WTC11 (cell line): ENCODE measurements at regions not wholly inside any gene's neighbourhood (a gene's known extent, or its start where the extent isn't known, plus 50 kb on each side); places are given as distances from the start of the nearest gene placed in this dataset.

Experiments used
- ATAC-seq: fragments of 200-7000 bp; cut with Tn5 transposase; 2 replicates; pipeline ENCODE4 v1.10.0; 2021; ENCODE audit warnings: mild to moderate bottlenecking, moderate library complexity
- CTCF ChIA-PET: fragments of 300-600 bp; sonication (Branson Sonifier 250); formaldehyde crosslinking; loops from one replicate; lab custom pipeline; 2021; ENCODE audit warnings: antibody characterized with exemption; lab: Charles Lee
- POLR2A ChIA-PET: fragments of 350-600 bp; sonication (Branson Sonifier 250); formaldehyde crosslinking; loops from one replicate; lab custom pipeline; 2021; ENCODE audit warnings: antibody characterized with exemption; lab: Charles Lee
- DNase-seq: peaks from one replicate; pipeline ENCODE4 v3.0.0; 2021; ENCODE audit warnings: low spot score
- H3K27ac Mint-ChIP-seq: 2 replicates; pipeline ENCODE4 v1.8.0; 2021; ENCODE audit warnings: mixed read lengths
- H3K27me3 Mint-ChIP-seq: 2 replicates; pipeline ENCODE4 v1.8.0; 2021; ENCODE audit warnings: low read depth, mild to moderate bottlenecking, moderate library complexity, mixed read lengths
- H3K36me3 Mint-ChIP-seq: 2 replicates; pipeline ENCODE4 v1.8.0; 2021; ENCODE audit warnings: mixed read lengths
- H3K4me1 Mint-ChIP-seq: 2 replicates; pipeline ENCODE4 v1.8.0; 2022; ENCODE audit warnings: mixed read lengths
- H3K4me3 Mint-ChIP-seq: 2 replicates; pipeline ENCODE4 v1.8.0; 2021; ENCODE audit warnings: mild to moderate bottlenecking, moderate library complexity, mixed read lengths
- H3K9me3 Mint-ChIP-seq: 2 replicates; pipeline ENCODE4 v1.8.0; 2021; ENCODE audit warnings: mixed read lengths
- CREB1 ChIP-seq: sonication (generic); formaldehyde crosslinking; IDR thresholded peaks from 2 replicates; pipeline ENCODE4 v1.8.0; 2023; ENCODE audit warnings: mild to moderate bottlenecking, missing genetic modification reagents
- ELF4 ChIP-seq: sonication (generic); formaldehyde crosslinking; IDR thresholded peaks from 2 replicates; pipeline ENCODE4 v1.8.1; 2022; ENCODE audit warnings: low read depth, mild to moderate bottlenecking, moderate library complexity, missing genetic modification reagents
- FOXP1 ChIP-seq: sonication (generic); formaldehyde crosslinking; IDR thresholded peaks from 2 replicates; pipeline ENCODE4 v1.8.0; 2022; ENCODE audit warnings: missing genetic modification reagents, mild to moderate bottlenecking, moderate library complexity, borderline replicate concordance
- HMGA2 ChIP-seq: fragments of 250-450 bp; sonication (Bioruptor Pico); IDR thresholded peaks from 2 replicates; pipeline ENCODE4 v1.4.0; 2021; ENCODE audit warnings: mild to moderate bottlenecking, moderate library complexity
- JAZF1 ChIP-seq: fragments of 250-450 bp; sonication (Bioruptor Pico); IDR thresholded peaks from 2 replicates; pipeline ENCODE4 v1.9.0; 2021; ENCODE audit warnings: moderate library complexity, mild to moderate bottlenecking, inconsistent platforms
- MXD4 ChIP-seq: fragments of 250-450 bp; sonication (Bioruptor Pico); IDR thresholded peaks from 2 replicates; pipeline ENCODE4 v1.8.0; 2021; ENCODE audit warnings: mild to moderate bottlenecking, moderate library complexity, borderline replicate concordance
- NR1H2 ChIP-seq: sonication (generic); formaldehyde crosslinking; IDR thresholded peaks from 2 replicates; pipeline ENCODE4 v1.9.0; 2021; ENCODE audit warnings: mild to moderate bottlenecking, moderate library complexity, missing genetic modification reagents
- SMAD3 ChIP-seq: sonication (generic); formaldehyde crosslinking; IDR thresholded peaks from 2 replicates; pipeline ENCODE4 v1.8.0; 2022; ENCODE audit warnings: missing genetic modification reagents, mild to moderate bottlenecking, borderline replicate concordance
- TCF7 ChIP-seq: sonication (generic); formaldehyde crosslinking; IDR thresholded peaks from 2 replicates; pipeline ENCODE4 v1.8.0; 2022; ENCODE audit warnings: mild to moderate bottlenecking, low read depth, missing genetic modification reagents, moderate library complexity
- TP53 ChIP-seq: sonication (generic); formaldehyde crosslinking; IDR thresholded peaks from 2 replicates; pipeline ENCODE4 v1.8.1; 2023; ENCODE audit warnings: mild to moderate bottlenecking, missing genetic modification reagents
- TF ChIP-seq, protein P1 (sequence below): sonication (generic); formaldehyde crosslinking; IDR thresholded peaks from 2 replicates; pipeline ENCODE4 v1.8.0; 2022; ENCODE audit warnings: mild to moderate bottlenecking, missing genetic modification reagents
- TF ChIP-seq, protein P2 (sequence below): sonication (generic); formaldehyde crosslinking; IDR thresholded peaks from 2 replicates; pipeline ENCODE4 v1.8.1; 2022; ENCODE audit warnings: mild to moderate bottlenecking, moderate library complexity, missing genetic modification reagents
- TF ChIP-seq, protein P3 (sequence below): fragments of 250-450 bp; sonication (Bioruptor Pico); conservative IDR thresholded peaks from 2 replicates; pipeline ENCODE4 v1.9.0; 2021; ENCODE audit warnings: mild to moderate bottlenecking
- TF ChIP-seq, protein P4 (sequence below): fragments of 200-600 bp; IDR thresholded peaks from 2 replicates; pipeline ENCODE4 v1.8.0; 2022; ENCODE audit warnings: antibody characterized with exemption
- TF ChIP-seq, protein P5 (sequence below): fragments of 250-450 bp; sonication (Bioruptor Pico); IDR thresholded peaks from 2 replicates; pipeline ENCODE4 v1.9.0; 2021; ENCODE audit warnings: mild to moderate bottlenecking, borderline replicate concordance
- TF ChIP-seq, protein P6 (sequence below): fragments of 250-450 bp; sonication (Bioruptor Pico); IDR thresholded peaks from 2 replicates; pipeline ENCODE4 v1.9.0; 2021; ENCODE audit warnings: mild to moderate bottlenecking
- TF ChIP-seq, protein P7 (sequence below): fragments of 250-450 bp; sonication (Bioruptor Pico); IDR thresholded peaks from 2 replicates; pipeline ENCODE4 v2.1.2; 2022; ENCODE audit warnings: mild to moderate bottlenecking, moderate library complexity

DNA sequence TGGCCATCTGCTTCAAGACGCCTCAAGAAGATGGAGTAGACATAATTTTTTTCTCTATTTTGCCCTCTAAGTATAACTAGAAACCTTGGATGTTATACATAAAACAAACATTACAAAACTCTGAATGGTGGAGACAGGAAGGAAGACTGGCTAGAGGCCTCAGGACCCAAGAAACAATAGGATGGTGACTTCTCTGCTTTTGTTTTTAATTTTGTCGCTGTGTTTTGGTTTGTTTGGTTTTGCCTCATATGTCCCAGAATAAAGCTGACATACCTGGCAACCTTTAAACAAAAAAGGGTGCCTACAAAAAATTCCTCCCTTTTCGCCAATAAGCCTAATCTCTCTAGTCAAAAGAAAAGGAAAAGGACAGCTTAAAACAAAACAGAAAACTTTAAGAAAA is 109.1 kb downstream of the PPP4R3C start:
- no peaks in the 10 kb centered on the region for H3K27me3 Mint-ChIP-seq
- ChIA-PET POLR2A (no interaction called here), CTCF (no interaction called here)
- no peak for ATAC-seq
- TF ChIP-seq, protein P1, sequence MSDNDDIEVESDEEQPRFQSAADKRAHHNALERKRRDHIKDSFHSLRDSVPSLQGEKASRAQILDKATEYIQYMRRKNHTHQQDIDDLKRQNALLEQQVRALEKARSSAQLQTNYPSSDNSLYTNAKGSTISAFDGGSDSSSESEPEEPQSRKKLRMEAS (CRISPR knock-in tag), result no peak
- no peak for TF ChIP-seq SMAD3 (CRISPR knock-in tag)
- TF ChIP-seq, protein P2, sequence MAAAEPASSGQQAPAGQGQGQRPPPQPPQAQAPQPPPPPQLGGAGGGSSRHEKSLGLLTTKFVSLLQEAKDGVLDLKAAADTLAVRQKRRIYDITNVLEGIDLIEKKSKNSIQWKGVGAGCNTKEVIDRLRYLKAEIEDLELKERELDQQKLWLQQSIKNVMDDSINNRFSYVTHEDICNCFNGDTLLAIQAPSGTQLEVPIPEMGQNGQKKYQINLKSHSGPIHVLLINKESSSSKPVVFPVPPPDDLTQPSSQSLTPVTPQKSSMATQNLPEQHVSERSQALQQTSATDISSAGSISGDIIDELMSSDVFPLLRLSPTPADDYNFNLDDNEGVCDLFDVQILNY, result no peak
- DNase-seq, result no peak
- H3K4me1 Mint-ChIP-seq, result no peaks in the 10 kb centered on the region
- H3K27ac Mint-ChIP-seq, result no peak overlapping the region
- H3K4me3 Mint-ChIP-seq, result no peak overlapping the region
- H3K36me3 Mint-ChIP-seq, result no peaks in the 10 kb centered on the region
- H3K9me3 Mint-ChIP-seq, result no peaks in the 10 kb centered on the region

DNA sequence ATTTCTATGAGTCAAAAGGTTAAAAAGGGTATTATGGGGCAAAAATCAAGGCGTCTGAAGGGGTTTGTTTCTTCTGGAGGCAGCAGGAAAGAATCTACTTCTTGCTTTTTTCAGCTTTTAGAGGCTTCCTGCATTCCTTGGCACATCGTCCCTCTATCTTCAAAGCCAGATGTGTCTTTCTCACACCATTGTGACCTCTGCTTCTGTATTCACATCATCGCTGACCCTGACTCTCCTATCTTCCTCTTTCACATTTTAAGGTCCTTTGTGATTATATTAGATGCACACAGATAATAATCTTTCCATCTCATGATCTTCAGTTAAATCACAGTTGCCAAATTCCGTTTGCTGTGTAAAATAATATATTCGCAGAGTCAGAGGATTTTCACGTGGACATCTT is 112.7 kb downstream of the PPP4R3C start:
- Mint-ChIP-seq H3K27ac (no peak overlapping the region), H3K36me3 (no peaks in the 10 kb centered on the region)
- POLR2A ChIA-PET, result no interaction called here

DNA sequence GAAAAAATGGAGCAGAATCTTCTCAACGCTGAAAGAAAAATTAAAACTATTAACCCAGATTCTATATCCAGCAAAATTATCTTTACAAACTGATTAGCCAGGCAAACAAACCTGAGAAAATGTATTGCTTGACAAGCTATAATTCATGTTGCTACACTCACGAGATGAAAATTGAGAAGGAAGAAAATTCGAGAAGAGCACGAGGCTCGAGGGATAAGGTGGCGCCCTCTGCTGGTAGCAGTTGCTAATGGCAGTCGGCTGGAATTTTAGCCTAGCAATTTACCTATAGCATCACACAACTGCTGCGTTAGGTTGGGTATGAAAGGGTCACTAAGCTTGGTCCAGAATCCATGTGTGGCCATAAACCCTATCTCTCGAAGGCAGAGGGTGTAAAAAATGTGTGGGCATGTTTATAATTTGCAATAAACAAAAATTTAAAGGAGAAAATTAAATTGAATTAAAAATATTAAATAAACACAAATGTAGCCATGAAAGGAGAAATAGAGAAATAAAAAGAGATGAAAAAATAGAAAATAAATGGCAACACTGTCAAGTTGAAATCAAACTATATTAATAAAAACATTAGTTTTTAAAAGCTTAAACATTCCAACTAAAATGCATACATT is 126.6 kb downstream of the PPP4R3C start:
- DNase-seq (peak; percentile 57), ATAC-seq (peak; percentile 26; the same call in 1 of the 2 replicates)
- H3K27ac Mint-ChIP-seq, result no peak overlapping the region
- H3K4me3 Mint-ChIP-seq, result no peak overlapping the region
- H3K4me1 Mint-ChIP-seq, result no peaks in the 10 kb centered on the region
- POLR2A ChIA-PET, result no interaction called here
- CTCF ChIA-PET, result interaction anchor here (1.2 kb wide), 1 partner anchor 130 kb away, joined by 4 read pairs; no protein-coding TSS in a partner anchor
- no peaks in the 10 kb centered on the region for H3K36me3 Mint-ChIP-seq
- H3K9me3 Mint-ChIP-seq, result no peaks in the 10 kb centered on the region
- H3K27me3 Mint-ChIP-seq, result no peaks in the 10 kb centered on the region
- TF ChIP-seq HMGA2 (CRISPR knock-in tag), result peak; percentile 39; the same call in 1 of the 2 replicates
- TF ChIP-seq ELF4, result no peak
- TF ChIP-seq, protein P3, sequence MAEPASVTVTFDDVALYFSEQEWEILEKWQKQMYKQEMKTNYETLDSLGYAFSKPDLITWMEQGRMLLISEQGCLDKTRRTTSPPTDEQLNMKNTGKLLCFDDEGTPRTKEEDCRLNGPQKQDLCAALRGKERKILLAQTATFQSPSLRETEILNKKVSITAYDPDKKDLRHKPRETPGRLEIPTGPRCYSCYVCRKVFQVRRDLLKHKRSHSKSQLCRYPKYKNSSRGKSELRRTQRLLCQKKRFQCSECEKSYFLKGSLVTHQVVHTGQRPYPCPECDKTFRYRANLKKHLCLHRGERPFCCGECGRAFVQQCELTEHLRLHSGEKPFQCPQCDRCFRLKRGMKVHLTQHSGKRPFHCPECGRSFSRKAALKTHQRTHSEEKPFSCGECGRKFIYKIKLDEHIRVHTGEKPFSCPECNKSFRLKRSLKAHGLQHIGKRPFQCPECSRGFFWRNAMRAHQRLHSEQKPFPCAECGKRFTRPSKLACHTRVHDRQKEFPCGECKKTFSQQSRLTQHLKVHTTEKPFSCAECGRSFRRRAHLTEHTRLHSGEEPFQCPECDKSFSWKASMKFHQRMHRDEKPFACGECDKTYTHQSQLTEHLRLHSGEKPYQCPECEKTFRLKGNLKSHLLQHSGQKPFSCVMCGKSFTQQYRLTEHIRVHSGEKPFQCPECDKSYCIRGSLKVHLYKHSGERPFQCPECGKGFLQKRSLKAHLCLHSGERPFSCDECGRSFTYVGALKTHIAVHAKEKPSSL, result no peak
- TF ChIP-seq, protein P4, sequence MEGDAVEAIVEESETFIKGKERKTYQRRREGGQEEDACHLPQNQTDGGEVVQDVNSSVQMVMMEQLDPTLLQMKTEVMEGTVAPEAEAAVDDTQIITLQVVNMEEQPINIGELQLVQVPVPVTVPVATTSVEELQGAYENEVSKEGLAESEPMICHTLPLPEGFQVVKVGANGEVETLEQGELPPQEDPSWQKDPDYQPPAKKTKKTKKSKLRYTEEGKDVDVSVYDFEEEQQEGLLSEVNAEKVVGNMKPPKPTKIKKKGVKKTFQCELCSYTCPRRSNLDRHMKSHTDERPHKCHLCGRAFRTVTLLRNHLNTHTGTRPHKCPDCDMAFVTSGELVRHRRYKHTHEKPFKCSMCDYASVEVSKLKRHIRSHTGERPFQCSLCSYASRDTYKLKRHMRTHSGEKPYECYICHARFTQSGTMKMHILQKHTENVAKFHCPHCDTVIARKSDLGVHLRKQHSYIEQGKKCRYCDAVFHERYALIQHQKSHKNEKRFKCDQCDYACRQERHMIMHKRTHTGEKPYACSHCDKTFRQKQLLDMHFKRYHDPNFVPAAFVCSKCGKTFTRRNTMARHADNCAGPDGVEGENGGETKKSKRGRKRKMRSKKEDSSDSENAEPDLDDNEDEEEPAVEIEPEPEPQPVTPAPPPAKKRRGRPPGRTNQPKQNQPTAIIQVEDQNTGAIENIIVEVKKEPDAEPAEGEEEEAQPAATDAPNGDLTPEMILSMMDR, result peak; percentile 70
- TF ChIP-seq, protein P5, sequence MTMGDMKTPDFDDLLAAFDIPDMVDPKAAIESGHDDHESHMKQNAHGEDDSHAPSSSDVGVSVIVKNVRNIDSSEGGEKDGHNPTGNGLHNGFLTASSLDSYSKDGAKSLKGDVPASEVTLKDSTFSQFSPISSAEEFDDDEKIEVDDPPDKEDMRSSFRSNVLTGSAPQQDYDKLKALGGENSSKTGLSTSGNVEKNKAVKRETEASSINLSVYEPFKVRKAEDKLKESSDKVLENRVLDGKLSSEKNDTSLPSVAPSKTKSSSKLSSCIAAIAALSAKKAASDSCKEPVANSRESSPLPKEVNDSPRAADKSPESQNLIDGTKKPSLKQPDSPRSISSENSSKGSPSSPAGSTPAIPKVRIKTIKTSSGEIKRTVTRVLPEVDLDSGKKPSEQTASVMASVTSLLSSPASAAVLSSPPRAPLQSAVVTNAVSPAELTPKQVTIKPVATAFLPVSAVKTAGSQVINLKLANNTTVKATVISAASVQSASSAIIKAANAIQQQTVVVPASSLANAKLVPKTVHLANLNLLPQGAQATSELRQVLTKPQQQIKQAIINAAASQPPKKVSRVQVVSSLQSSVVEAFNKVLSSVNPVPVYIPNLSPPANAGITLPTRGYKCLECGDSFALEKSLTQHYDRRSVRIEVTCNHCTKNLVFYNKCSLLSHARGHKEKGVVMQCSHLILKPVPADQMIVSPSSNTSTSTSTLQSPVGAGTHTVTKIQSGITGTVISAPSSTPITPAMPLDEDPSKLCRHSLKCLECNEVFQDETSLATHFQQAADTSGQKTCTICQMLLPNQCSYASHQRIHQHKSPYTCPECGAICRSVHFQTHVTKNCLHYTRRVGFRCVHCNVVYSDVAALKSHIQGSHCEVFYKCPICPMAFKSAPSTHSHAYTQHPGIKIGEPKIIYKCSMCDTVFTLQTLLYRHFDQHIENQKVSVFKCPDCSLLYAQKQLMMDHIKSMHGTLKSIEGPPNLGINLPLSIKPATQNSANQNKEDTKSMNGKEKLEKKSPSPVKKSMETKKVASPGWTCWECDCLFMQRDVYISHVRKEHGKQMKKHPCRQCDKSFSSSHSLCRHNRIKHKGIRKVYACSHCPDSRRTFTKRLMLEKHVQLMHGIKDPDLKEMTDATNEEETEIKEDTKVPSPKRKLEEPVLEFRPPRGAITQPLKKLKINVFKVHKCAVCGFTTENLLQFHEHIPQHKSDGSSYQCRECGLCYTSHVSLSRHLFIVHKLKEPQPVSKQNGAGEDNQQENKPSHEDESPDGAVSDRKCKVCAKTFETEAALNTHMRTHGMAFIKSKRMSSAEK (CRISPR knock-in tag), result no peak

More for the DNA sequence above, 112.7 kb downstream of the PPP4R3C start:
- Mint-ChIP-seq H3K4me1 (no peaks in the 10 kb centered on the region), H3K27me3 (no peaks in the 10 kb centered on the region), H3K4me3 (no peak overlapping the region), H3K9me3 (no peaks in the 10 kb centered on the region)
- TF ChIP-seq FOXP1 (CRISPR knock-in tag) (no peak), NR1H2 (CRISPR knock-in tag) (no peak), TP53 (no peak), TCF7 (no peak), CREB1 (CRISPR knock-in tag) (no peak), JAZF1 (CRISPR knock-in tag) (no peak), MXD4 (no peak)
- TF ChIP-seq, protein P6, sequence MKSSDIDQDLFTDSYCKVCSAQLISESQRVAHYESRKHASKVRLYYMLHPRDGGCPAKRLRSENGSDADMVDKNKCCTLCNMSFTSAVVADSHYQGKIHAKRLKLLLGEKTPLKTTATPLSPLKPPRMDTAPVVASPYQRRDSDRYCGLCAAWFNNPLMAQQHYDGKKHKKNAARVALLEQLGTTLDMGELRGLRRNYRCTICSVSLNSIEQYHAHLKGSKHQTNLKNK (CRISPR knock-in tag), result no peak
- TF ChIP-seq, protein P4, result no peak
- TF ChIP-seq, protein P7, sequence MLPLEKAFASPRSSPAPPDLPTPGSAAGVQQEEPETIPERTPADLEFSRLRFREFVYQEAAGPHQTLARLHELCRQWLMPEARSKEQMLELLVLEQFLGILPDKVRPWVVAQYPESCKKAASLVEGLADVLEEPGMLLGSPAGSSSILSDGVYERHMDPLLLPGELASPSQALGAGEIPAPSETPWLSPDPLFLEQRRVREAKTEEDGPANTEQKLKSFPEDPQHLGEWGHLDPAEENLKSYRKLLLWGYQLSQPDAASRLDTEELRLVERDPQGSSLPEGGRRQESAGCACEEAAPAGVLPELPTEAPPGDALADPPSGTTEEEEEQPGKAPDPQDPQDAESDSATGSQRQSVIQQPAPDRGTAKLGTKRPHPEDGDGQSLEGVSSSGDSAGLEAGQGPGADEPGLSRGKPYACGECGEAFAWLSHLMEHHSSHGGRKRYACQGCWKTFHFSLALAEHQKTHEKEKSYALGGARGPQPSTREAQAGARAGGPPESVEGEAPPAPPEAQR (CRISPR knock-in tag), result no peak
- DNase-seq (no peak), ATAC-seq (no peak)
- CTCF ChIA-PET, result no interaction called here
